Prostate gland (tissue), 2 donors: ENCODE measurements at regions not wholly inside any gene's neighbourhood (a gene's known extent, or its start where the extent isn't known, plus 50 kb on each side); places are given as distances from the start of the nearest gene placed in this dataset.

Experiments used
- POLR2A ChIP-seq: fragments of 450-650 bp; IDR thresholded peaks from one replicate; pipeline ENCODE4 v1.6.1; 2016; ENCODE audit warnings: antibody characterized with exemption, mild to moderate bottlenecking
- POLR2AphosphoS5 ChIP-seq: sonication (generic); formaldehyde crosslinking; IDR thresholded peaks from one replicate; pipeline ENCODE4 v1.6.1; 2017; ENCODE audit warnings: antibody characterized with exemption
- TF ChIP-seq, protein P1 (sequence below), 4 experiments: fragments of 200-600 bp in 2 of 4; fragments of 450-650 bp in 2 of 4; sonication (generic) in 2 of 4; IDR thresholded peaks; 1 replicate in 3 of 4; 2 replicates in 1 of 4; pipeline ENCODE4 v1.5.1; 2016 to 2019; ENCODE audit warnings: antibody characterized with exemption in 4 of 4, mild to moderate bottlenecking in 2 of 4, moderate library complexity in 2 of 4

DNA sequence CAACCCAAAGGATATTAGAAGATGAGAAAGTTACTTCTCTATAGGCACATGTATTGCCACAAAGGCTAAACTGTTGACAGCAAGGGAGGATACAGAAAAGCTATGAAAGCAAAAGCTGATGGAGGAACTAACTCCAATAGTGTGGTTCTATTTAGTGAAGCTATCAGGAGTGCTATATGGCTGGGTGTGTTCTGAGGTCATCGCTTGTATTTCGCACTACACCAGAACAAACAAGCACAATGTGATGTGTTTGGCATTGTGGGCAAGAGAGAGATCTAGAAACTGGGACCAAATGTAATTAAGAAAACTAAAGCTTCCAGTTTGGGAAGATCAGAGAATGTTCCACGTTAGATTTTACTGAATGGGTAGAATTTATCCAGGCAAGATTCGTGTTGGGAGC lies 220.4 kb upstream of the UMPS start:
- TF ChIP-seq, protein P1, sequence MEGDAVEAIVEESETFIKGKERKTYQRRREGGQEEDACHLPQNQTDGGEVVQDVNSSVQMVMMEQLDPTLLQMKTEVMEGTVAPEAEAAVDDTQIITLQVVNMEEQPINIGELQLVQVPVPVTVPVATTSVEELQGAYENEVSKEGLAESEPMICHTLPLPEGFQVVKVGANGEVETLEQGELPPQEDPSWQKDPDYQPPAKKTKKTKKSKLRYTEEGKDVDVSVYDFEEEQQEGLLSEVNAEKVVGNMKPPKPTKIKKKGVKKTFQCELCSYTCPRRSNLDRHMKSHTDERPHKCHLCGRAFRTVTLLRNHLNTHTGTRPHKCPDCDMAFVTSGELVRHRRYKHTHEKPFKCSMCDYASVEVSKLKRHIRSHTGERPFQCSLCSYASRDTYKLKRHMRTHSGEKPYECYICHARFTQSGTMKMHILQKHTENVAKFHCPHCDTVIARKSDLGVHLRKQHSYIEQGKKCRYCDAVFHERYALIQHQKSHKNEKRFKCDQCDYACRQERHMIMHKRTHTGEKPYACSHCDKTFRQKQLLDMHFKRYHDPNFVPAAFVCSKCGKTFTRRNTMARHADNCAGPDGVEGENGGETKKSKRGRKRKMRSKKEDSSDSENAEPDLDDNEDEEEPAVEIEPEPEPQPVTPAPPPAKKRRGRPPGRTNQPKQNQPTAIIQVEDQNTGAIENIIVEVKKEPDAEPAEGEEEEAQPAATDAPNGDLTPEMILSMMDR (IDR thresholded peaks at IDR 0.05) = no peak
- TF ChIP-seq POLR2A (no peak), POLR2AphosphoS5 (no peak)
